ENCODE measurements at regions not wholly inside any gene's neighbourhood (a gene's known extent, or its start where the extent isn't known, plus 50 kb on each side); places are given as distances from the start of the nearest gene placed in this dataset.

DNA sequence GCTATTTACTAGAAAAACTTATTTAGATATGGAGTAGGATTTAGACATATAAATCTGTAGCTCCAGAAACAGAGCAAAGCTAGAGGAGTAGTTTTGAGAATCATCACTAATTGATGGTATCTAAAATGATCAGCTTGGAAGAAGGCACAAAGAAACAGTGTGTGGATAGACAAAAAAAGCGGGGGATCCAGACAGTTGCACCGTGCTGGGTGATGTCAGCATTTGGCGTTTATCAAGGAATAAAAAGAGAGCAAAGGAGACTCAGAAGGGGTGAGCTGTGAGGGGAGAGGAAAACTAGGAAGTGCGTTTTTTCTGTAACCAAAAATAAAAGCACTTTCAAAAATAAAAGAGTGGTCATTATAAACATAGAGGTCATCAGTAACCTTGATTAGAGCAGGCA lies 90.5 kb upstream of the GPRIN3 start:
- no peak for TF ChIP-seq POLR2A (IDR thresholded peaks at IDR 0.05)
- TF ChIP-seq, protein P1, sequence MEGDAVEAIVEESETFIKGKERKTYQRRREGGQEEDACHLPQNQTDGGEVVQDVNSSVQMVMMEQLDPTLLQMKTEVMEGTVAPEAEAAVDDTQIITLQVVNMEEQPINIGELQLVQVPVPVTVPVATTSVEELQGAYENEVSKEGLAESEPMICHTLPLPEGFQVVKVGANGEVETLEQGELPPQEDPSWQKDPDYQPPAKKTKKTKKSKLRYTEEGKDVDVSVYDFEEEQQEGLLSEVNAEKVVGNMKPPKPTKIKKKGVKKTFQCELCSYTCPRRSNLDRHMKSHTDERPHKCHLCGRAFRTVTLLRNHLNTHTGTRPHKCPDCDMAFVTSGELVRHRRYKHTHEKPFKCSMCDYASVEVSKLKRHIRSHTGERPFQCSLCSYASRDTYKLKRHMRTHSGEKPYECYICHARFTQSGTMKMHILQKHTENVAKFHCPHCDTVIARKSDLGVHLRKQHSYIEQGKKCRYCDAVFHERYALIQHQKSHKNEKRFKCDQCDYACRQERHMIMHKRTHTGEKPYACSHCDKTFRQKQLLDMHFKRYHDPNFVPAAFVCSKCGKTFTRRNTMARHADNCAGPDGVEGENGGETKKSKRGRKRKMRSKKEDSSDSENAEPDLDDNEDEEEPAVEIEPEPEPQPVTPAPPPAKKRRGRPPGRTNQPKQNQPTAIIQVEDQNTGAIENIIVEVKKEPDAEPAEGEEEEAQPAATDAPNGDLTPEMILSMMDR (IDR thresholded peaks at IDR 0.05) = no peak
